ENCODE measurements at regions not wholly inside any gene's neighbourhood (a gene's known extent, or its start where the extent isn't known, plus 50 kb on each side); places are given as distances from the start of the nearest gene placed in this dataset.

GRCh38 chr1:164177118-164177517 lies 381.9 kb upstream of the PBX1 start:
- TF ChIP-seq POLR2AphosphoS5 (IDR thresholded peaks at IDR 0.05) (no peak), POLR2A (IDR thresholded peaks at IDR 0.05) (no peak), EP300 (IDR thresholded peaks at IDR 0.05) (no peak)
- TF ChIP-seq, protein P1, sequence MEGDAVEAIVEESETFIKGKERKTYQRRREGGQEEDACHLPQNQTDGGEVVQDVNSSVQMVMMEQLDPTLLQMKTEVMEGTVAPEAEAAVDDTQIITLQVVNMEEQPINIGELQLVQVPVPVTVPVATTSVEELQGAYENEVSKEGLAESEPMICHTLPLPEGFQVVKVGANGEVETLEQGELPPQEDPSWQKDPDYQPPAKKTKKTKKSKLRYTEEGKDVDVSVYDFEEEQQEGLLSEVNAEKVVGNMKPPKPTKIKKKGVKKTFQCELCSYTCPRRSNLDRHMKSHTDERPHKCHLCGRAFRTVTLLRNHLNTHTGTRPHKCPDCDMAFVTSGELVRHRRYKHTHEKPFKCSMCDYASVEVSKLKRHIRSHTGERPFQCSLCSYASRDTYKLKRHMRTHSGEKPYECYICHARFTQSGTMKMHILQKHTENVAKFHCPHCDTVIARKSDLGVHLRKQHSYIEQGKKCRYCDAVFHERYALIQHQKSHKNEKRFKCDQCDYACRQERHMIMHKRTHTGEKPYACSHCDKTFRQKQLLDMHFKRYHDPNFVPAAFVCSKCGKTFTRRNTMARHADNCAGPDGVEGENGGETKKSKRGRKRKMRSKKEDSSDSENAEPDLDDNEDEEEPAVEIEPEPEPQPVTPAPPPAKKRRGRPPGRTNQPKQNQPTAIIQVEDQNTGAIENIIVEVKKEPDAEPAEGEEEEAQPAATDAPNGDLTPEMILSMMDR (IDR thresholded peaks at IDR 0.05): no peak
- no peak overlapping the region for H3K4me3 ChIP-seq
- no peak overlapping the region for H3K27ac ChIP-seq
- H3K4me1 ChIP-seq: no peaks in the 10 kb centered on the region
- ATAC-seq (ENCODE audit: low FRiP score in 2 of 2): no peak
- no peaks in the 10 kb centered on the region for H3K36me3 ChIP-seq
- 73 to 84% methylated on average over 2 of the region's 2 CpGs for WGBS, 2 donors
- DNase-seq: no peak
- H3K9me3 ChIP-seq: no peaks in the 10 kb centered on the region
- H3K27me3 ChIP-seq: no peaks in the 10 kb centered on the region

- no peak for TF ChIP-seq EP300 (IDR thresholded peaks at IDR 0.05)
- no peak for TF ChIP-seq POLR2AphosphoS5 (IDR thresholded peaks at IDR 0.05)
- TF ChIP-seq POLR2A (IDR thresholded peaks at IDR 0.05): no peak
- TF ChIP-seq, protein P1 (IDR thresholded peaks at IDR 0.05): no peak
- H3K36me3 ChIP-seq: no peaks in the 10 kb centered on the region
- H3K27ac ChIP-seq: no peak overlapping the region
- H3K4me1 ChIP-seq: no peaks in the 10 kb centered on the region
- H3K9me3 ChIP-seq: no peaks in the 10 kb centered on the region
- no peak overlapping the region for H3K4me3 ChIP-seq
- H3K27me3 ChIP-seq: no peaks in the 10 kb centered on the region
- ATAC-seq (ENCODE audit: low FRiP score in 2 of 2): no peak
- DNase-seq: no peak
Observed at GRCh38 chr1:164180824-164181223, 378.2 kb upstream of the PBX1 start.

DNA sequence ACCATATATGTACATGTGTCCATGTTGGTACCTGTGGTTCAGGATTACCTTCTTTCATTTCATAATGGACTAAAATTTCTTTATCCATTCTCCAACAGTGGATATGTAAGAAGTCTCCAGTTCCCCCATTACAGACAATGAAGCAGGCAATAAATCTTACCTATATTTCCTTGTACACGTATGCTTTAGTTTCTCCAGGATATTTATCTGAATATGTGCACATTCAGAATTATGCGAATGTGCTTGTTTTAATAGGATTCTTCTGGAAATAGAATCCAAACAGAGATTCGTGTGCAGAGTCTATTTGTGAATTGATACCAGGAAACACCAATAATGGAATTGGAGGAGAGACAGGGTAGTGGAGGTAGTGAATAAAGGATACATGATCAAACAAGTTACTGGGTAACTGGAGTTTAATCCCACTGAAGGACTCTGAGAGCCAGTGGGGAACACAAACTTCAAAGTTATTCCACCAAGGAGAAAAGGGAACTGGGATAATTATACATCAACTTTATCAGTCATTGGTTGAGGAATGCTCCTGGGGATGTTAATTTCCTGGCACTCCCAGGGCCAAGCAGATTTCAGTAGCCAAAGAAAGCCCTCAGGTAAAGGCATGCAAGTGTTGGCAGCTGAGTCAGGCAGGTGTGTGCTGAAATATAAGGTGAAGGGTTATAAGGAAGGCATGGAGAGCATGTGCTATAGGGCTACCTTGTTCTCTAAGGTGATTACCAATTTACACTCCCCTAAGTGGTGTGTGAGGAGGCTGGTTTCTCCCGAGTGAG lies 374.9 kb upstream of the PBX1 start:
- no peaks in the 10 kb centered on the region for H3K27me3 ChIP-seq
- H3K27ac ChIP-seq: no peak overlapping the region
- H3K4me1 ChIP-seq: no peaks in the 10 kb centered on the region
- DNase-seq (no peak), ATAC-seq (ENCODE audit: low FRiP score in 2 of 2) (no peak)
- WGBS, 2 donors: 72 to 77% methylated on average over 4 of the region's 4 CpGs
- no peaks in the 10 kb centered on the region for H3K36me3 ChIP-seq
- TF ChIP-seq, protein P1 (IDR thresholded peaks at IDR 0.05): no peak
- TF ChIP-seq EP300 (IDR thresholded peaks at IDR 0.05) (no peak), POLR2A (IDR thresholded peaks at IDR 0.05) (no peak), POLR2AphosphoS5 (IDR thresholded peaks at IDR 0.05) (no peak)
- no peak overlapping the region for H3K4me3 ChIP-seq
- H3K9me3 ChIP-seq: no peaks in the 10 kb centered on the region

DNA sequence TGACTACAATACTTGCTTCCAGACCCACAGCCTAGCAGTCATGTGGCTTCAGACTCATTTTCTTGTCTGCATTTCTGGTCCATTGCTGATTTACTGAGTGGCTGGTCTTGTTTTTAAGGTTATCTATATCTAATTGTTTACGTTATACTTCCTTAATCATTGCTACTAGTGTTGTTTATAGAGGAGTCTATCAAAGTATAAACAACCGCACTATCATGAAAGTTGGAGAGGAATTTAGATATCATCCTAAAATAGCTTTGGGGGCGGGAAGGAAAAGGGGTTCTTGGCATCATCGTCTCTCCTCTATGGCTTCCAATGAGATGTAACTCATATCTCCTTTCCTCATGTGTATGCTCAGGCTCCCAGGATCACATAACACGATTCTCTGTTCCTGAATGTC lies 372.1 kb upstream of the PBX1 start:
- WGBS, 2 donors: 53 to 74% methylated on average over 5 of the region's 5 CpGs
- ATAC-seq (ENCODE audit: low FRiP score in 2 of 2) (no peak), DNase-seq (no peak)
- H3K36me3 ChIP-seq: no peaks in the 10 kb centered on the region
- H3K4me3 ChIP-seq: no peak overlapping the region
- peaks cover 0 to 3% (median 0%) of the 10 kb centered on the region in 4 donors for H3K9me3 ChIP-seq
- no peaks in the 10 kb centered on the region for H3K4me1 ChIP-seq
- H3K27ac ChIP-seq: no peak overlapping the region
- H3K27me3 ChIP-seq: no peaks in the 10 kb centered on the region
- TF ChIP-seq POLR2A (IDR thresholded peaks at IDR 0.05) (no peak), POLR2AphosphoS5 (IDR thresholded peaks at IDR 0.05) (no peak), EP300 (IDR thresholded peaks at IDR 0.05) (no peak)
- TF ChIP-seq, protein P1 (IDR thresholded peaks at IDR 0.05): no peak

GRCh38 chr1:164188497-164188896 lies 370.5 kb upstream of the PBX1 start:
- Histone ChIP-seq H3K4me1 (no peaks in the 10 kb centered on the region), H3K4me3 (no peak overlapping the region), H3K27me3 (no peaks in the 10 kb centered on the region), H3K27ac (no peak overlapping the region), H3K36me3 (no peaks in the 10 kb centered on the region), H3K9me3 (peaks cover 0 to 3% (median 0%) of the 10 kb centered on the region in 4 donors)
- no peak for ATAC-seq (ENCODE audit: low FRiP score in 2 of 2)
- WGBS, 2 donors: 40 to 48% methylated on average over 4 of the region's 4 CpGs
- TF ChIP-seq, protein P1 (IDR thresholded peaks at IDR 0.05): no peak
- TF ChIP-seq EP300 (IDR thresholded peaks at IDR 0.05): no peak
- no peak for TF ChIP-seq POLR2A (IDR thresholded peaks at IDR 0.05)
- DNase-seq: no peak

Measured in upper lobe of left lung (tissue), 6 donors.